Liver (tissue), 8 donors: ENCODE measurements at regions not wholly inside any gene's neighbourhood (a gene's known extent, or its start where the extent isn't known, plus 50 kb on each side); places are given as distances from the start of the nearest gene placed in this dataset.

Source experiments
- DNase-seq: peaks from one replicate; pipeline ENCODE4 v3.0.0-alpha.2; 2017; ENCODE audit warnings: low spot score
- H3K27ac ChIP-seq, 2 donors: one replicate each; pipeline ENCODE4 v1.7.0; 2013; ENCODE audit warnings: inconsistent platforms in 2 of 2, low read length in 2 of 2, control low read depth in 1 of 2, low read depth in 1 of 2, mild to moderate bottlenecking in 1 of 2
- H3K27me3 ChIP-seq, 4 donors: one replicate each; pipeline versions ENCODE4 v1.6.1 to v1.7.0; 2013; ENCODE audit warnings: low read length in 3 of 4, inconsistent platforms in 1 of 4, mild to moderate bottlenecking in 1 of 4, moderate library complexity in 1 of 4; ENCODE audit not compliant: control insufficient read depth in 4 of 4, insufficient read depth in 4 of 4
- H3K36me3 ChIP-seq, 4 donors: one replicate each; pipeline versions ENCODE4 v1.6.1 to v1.7.0; 2013; ENCODE audit warnings: low read length in 3 of 4, mild to moderate bottlenecking in 3 of 4, low read depth in 1 of 4, moderate library complexity in 1 of 4; ENCODE audit not compliant: control insufficient read depth in 4 of 4, insufficient read depth in 3 of 4
- H3K4me1 ChIP-seq, 4 donors: one replicate each; pipeline versions ENCODE4 v1.6.1 to v1.7.0; 2013; ENCODE audit warnings: low read length in 3 of 4, mild to moderate bottlenecking in 3 of 4, moderate library complexity in 1 of 4; ENCODE audit not compliant: control insufficient read depth in 4 of 4, insufficient read depth in 4 of 4
- H3K4me3 ChIP-seq, 3 donors: one replicate each; pipeline versions ENCODE4 v1.6.1 to v1.7.0; 2013; ENCODE audit warnings: low read length in 3 of 3, control low read depth in 1 of 3, low read depth in 1 of 3, mild to moderate bottlenecking in 1 of 3
- H3K9ac ChIP-seq, 2 donors: one replicate each; pipeline ENCODE4 v1.7.0; 2013; ENCODE audit warnings: low read length in 2 of 2, mild to moderate bottlenecking in 2 of 2, moderate library complexity in 2 of 2, control low read depth in 1 of 2, low read depth in 1 of 2
- H3K9me3 ChIP-seq, 4 donors: one replicate each; pipeline versions ENCODE4 v1.6.1 to v1.7.0; 2013; ENCODE audit warnings: low read length in 3 of 4; ENCODE audit not compliant: control insufficient read depth in 4 of 4
- EGR1 ChIP-seq, 2 donors: IDR thresholded peaks; 2 replicates each; pipeline ENCODE4 v1.6.1; 2016 to 2018; ENCODE audit warnings: antibody characterized with exemption in 2 of 2, low read depth in 2 of 2
- FOXA1 ChIP-seq: IDR thresholded peaks from 2 replicates; pipeline ENCODE4 v1.6.1; 2016; ENCODE audit warnings: antibody characterized with exemption
- FOXA2 ChIP-seq: IDR thresholded peaks from 2 replicates; pipeline ENCODE4 v1.6.1; 2016; ENCODE audit warnings: antibody characterized with exemption
- GABPA ChIP-seq, 2 donors: IDR thresholded peaks in 1 of 2; conservative IDR thresholded peaks in 1 of 2; 2 replicates each; pipeline ENCODE4 v1.6.1; 2016; ENCODE audit warnings: antibody characterized with exemption in 2 of 2, mild to moderate bottlenecking in 1 of 2, moderate library complexity in 1 of 2
- HNF4A ChIP-seq, 2 donors: conservative IDR thresholded peaks; 2 replicates each; pipeline ENCODE4 v1.6.1; 2016; ENCODE audit warnings: antibody characterized with exemption in 2 of 2, mild to moderate bottlenecking in 2 of 2
- HNF4G ChIP-seq: IDR thresholded peaks from 2 replicates; pipeline ENCODE4 v1.6.1; 2016; ENCODE audit warnings: antibody characterized with exemption
- JUND ChIP-seq, 2 donors: IDR thresholded peaks; 2 replicates each; pipeline ENCODE4 v1.6.1; 2016; ENCODE audit warnings: antibody characterized with exemption in 2 of 2
- NR2F2 ChIP-seq: IDR thresholded peaks from 2 replicates; pipeline ENCODE4 v1.6.1; 2016; ENCODE audit warnings: antibody characterized with exemption
- RAD21 ChIP-seq, 2 donors: IDR thresholded peaks; 2 replicates each; pipeline ENCODE4 v1.6.1; 2016; ENCODE audit warnings: antibody characterized with exemption in 2 of 2, mild to moderate bottlenecking in 2 of 2
- RXRA ChIP-seq, 2 donors: IDR thresholded peaks; 2 replicates each; pipeline ENCODE4 v1.6.1; 2017 to 2018; ENCODE audit warnings: antibody characterized with exemption in 2 of 2, mild to moderate bottlenecking in 1 of 2
- SP1 ChIP-seq: IDR thresholded peaks from 2 replicates; pipeline ENCODE4 v1.6.1; 2018; ENCODE audit warnings: antibody characterized with exemption, mild to moderate bottlenecking
- TAF1 ChIP-seq: conservative IDR thresholded peaks from 2 replicates; pipeline ENCODE4 v1.6.1; 2016; ENCODE audit warnings: antibody characterized with exemption, mild to moderate bottlenecking
- YY1 ChIP-seq: IDR thresholded peaks from 2 replicates; pipeline ENCODE4 v1.6.1; 2016; ENCODE audit warnings: antibody characterized with exemption, mild to moderate bottlenecking
- WGBS: extraction: QIAGEN DNeasy Blood & Tissue Kit; methylation state at CpG from one replicate; pipeline ENCODE4 v1.1.7; 2013; 5-methylcytosine and 5-hydroxymethylcytosine counted together
- TF ChIP-seq, protein P1 (sequence below): IDR thresholded peaks from 2 replicates; pipeline ENCODE4 v1.6.1; 2016; ENCODE audit warnings: antibody characterized with exemption, mild to moderate bottlenecking
- TF ChIP-seq, protein P2 (sequence below): fragments of 150-350 bp; IDR thresholded peaks from 2 replicates; pipeline ENCODE4 v1.5.1; 2017; ENCODE audit warnings: improper control_type of control experiment, low read depth, low read length; ENCODE audit not compliant: missing input control
- TF ChIP-seq, protein P3 (sequence below): IDR thresholded peaks from 2 replicates; pipeline ENCODE4 v1.6.1; 2016; ENCODE audit warnings: antibody characterized with exemption
- TF ChIP-seq, protein P4 (sequence below): IDR thresholded peaks from 2 replicates; pipeline ENCODE4 v1.6.1; 2016; ENCODE audit warnings: antibody characterized with exemption
- donor health status: healthy.
- donor health status: healthy.
- donor health status: healthy.
- donor health status: healthy.
- donor health status: healthy.

DNA sequence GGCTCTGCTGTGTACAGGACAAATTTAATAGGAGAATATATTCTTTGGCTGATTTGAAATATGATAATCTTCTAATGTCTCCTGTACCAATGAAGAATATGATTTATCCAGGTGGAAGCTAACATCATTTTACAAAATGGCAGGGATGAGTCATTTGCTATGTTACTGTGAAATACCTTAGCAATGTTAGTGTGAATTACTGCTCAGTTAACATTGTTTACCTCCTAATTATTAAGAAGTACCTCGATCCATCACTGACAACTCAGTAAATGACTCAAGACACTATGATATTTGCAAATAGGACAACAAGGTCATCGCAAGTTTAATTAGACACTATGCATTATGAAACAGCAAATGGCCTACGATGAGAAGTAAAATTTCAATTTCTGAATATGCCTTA, 309.1 kb upstream of the EDNRB start:
- Histone ChIP-seq H3K9me3 (no peaks in the 10 kb centered on the region), H3K27ac (no peak overlapping the region), H3K36me3 (no peaks in the 10 kb centered on the region), H3K27me3 (no peaks in the 10 kb centered on the region), H3K9ac (no peak overlapping the region), H3K4me1 (no peaks in the 10 kb centered on the region), H3K4me3 (no peak overlapping the region)
- no peak for DNase-seq
- TF ChIP-seq, protein P1, sequence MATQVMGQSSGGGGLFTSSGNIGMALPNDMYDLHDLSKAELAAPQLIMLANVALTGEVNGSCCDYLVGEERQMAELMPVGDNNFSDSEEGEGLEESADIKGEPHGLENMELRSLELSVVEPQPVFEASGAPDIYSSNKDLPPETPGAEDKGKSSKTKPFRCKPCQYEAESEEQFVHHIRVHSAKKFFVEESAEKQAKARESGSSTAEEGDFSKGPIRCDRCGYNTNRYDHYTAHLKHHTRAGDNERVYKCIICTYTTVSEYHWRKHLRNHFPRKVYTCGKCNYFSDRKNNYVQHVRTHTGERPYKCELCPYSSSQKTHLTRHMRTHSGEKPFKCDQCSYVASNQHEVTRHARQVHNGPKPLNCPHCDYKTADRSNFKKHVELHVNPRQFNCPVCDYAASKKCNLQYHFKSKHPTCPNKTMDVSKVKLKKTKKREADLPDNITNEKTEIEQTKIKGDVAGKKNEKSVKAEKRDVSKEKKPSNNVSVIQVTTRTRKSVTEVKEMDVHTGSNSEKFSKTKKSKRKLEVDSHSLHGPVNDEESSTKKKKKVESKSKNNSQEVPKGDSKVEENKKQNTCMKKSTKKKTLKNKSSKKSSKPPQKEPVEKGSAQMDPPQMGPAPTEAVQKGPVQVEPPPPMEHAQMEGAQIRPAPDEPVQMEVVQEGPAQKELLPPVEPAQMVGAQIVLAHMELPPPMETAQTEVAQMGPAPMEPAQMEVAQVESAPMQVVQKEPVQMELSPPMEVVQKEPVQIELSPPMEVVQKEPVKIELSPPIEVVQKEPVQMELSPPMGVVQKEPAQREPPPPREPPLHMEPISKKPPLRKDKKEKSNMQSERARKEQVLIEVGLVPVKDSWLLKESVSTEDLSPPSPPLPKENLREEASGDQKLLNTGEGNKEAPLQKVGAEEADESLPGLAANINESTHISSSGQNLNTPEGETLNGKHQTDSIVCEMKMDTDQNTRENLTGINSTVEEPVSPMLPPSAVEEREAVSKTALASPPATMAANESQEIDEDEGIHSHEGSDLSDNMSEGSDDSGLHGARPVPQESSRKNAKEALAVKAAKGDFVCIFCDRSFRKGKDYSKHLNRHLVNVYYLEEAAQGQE = no peak
- TF ChIP-seq HNF4G (no peak), RAD21 (IDR thresholded peaks at IDR 0.05) (no peak), SP1 (no peak), FOXA1 (no peak), YY1 (no peak), NR2F2 (no peak), GABPA (IDR thresholded peaks at IDR 0.05 in 1 of 2, conservative IDR thresholded peaks at IDR 0.05 in 1 of 2) (no peak), RXRA (IDR thresholded peaks at IDR 0.05) (no peak), EGR1 (IDR thresholded peaks at IDR 0.05; ENCODE audit: low read depth in 2 of 2) (no peak)
- TF ChIP-seq, protein P2, sequence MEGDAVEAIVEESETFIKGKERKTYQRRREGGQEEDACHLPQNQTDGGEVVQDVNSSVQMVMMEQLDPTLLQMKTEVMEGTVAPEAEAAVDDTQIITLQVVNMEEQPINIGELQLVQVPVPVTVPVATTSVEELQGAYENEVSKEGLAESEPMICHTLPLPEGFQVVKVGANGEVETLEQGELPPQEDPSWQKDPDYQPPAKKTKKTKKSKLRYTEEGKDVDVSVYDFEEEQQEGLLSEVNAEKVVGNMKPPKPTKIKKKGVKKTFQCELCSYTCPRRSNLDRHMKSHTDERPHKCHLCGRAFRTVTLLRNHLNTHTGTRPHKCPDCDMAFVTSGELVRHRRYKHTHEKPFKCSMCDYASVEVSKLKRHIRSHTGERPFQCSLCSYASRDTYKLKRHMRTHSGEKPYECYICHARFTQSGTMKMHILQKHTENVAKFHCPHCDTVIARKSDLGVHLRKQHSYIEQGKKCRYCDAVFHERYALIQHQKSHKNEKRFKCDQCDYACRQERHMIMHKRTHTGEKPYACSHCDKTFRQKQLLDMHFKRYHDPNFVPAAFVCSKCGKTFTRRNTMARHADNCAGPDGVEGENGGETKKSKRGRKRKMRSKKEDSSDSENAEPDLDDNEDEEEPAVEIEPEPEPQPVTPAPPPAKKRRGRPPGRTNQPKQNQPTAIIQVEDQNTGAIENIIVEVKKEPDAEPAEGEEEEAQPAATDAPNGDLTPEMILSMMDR = no peak
- 73% methylated on average over 3 of the region's 3 CpGs for WGBS

DNA sequence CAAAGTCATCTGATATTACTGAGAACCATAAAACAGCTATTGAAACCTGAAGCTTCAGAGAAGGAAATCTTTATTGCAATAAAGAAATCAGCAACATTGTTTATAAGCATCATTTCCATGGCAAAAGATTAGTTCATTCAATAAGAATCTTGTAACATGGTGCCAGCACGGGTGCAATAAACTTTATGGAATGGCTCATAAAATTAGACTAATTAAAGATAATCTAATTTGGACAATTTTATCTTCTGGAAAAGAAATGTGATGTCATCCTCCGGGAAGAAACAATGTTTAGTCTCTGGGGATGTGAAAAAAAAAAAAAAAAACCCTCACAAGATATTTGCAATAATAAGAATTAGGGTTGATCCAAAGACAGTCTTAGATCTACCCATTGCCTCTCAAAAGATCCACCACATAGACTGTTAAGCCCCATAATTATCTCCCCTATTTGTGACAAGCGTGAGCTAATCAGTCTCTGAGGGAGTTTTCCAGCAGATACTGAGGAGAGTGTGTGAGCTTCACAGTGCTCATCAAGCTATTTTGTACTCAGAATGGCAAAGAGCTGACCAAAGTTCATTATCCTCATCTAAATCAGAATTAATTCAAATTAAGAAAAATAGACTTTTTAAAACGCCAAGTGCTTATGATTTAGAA, 297.0 kb upstream of the EDNRB start:
- H3K27ac ChIP-seq = no peak overlapping the region
- 65% methylated on average over 4 of the region's 4 CpGs for WGBS
- no peak for TF ChIP-seq JUND (IDR thresholded peaks at IDR 0.05)
- TF ChIP-seq RAD21 (IDR thresholded peaks at IDR 0.05) = no peak
- TF ChIP-seq HNF4G = no peak
- TF ChIP-seq, protein P1 = no peak
- TF ChIP-seq GABPA (IDR thresholded peaks at IDR 0.05 in 1 of 2, conservative IDR thresholded peaks at IDR 0.05 in 1 of 2) = no peak
- TF ChIP-seq, protein P3, sequence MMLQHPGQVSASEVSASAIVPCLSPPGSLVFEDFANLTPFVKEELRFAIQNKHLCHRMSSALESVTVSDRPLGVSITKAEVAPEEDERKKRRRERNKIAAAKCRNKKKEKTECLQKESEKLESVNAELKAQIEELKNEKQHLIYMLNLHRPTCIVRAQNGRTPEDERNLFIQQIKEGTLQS = no peak
- TF ChIP-seq TAF1 = no peak
- TF ChIP-seq HNF4A (conservative IDR thresholded peaks at IDR 0.05) = no peak
- TF ChIP-seq FOXA2 = no peak
- TF ChIP-seq, protein P4, sequence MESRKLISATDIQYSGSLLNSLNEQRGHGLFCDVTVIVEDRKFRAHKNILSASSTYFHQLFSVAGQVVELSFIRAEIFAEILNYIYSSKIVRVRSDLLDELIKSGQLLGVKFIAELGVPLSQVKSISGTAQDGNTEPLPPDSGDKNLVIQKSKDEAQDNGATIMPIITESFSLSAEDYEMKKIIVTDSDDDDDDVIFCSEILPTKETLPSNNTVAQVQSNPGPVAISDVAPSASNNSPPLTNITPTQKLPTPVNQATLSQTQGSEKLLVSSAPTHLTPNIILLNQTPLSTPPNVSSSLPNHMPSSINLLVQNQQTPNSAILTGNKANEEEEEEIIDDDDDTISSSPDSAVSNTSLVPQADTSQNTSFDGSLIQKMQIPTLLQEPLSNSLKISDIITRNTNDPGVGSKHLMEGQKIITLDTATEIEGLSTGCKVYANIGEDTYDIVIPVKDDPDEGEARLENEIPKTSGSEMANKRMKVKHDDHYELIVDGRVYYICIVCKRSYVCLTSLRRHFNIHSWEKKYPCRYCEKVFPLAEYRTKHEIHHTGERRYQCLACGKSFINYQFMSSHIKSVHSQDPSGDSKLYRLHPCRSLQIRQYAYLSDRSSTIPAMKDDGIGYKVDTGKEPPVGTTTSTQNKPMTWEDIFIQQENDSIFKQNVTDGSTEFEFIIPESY = no peak
- TF ChIP-seq EGR1 (IDR thresholded peaks at IDR 0.05; ENCODE audit: low read depth in 2 of 2) = no peak
- TF ChIP-seq, protein P2 = no peak
- no peak for TF ChIP-seq YY1

More for the DNA sequence above, 297.0 kb upstream of the EDNRB start:
- Histone ChIP-seq H3K9me3 (no peaks in the 10 kb centered on the region), H3K4me1 (no peaks in the 10 kb centered on the region), H3K27me3 (no peaks in the 10 kb centered on the region), H3K9ac (no peak overlapping the region), H3K36me3 (no peaks in the 10 kb centered on the region), H3K4me3 (no peak overlapping the region)
- DNase-seq = no peak
